OCI-LY7 (cell line): ENCODE measurements at regions not wholly inside any gene's neighbourhood (a gene's known extent, or its start where the extent isn't known, plus 50 kb on each side); places are given as distances from the start of the nearest gene placed in this dataset.
"Not testable (repeated sequence)": the region's sequence is repeated elsewhere in the genome, so short reads cannot be mapped to it uniquely, and the experiment has no call there.

Experiments
- EZH2phosphoT487 ChIP-seq: fragments of 200-600 bp; sonication (generic); IDR thresholded peaks from 2 replicates; pipeline ENCODE4 v1.6.1; 2018; ENCODE audit warnings: low read depth, borderline replicate concordance, mild to moderate bottlenecking, mixed run types, antibody characterized with exemption, low read length, moderate library complexity, mixed read lengths
- TF ChIP-seq, protein P1 (sequence below): fragments of 200-600 bp; sonication (generic); conservative IDR thresholded peaks from 2 replicates; pipeline ENCODE4 v1.5.1; 2014; ENCODE audit warnings: mild to moderate bottlenecking, antibody characterized with exemption, low read length, moderate library complexity, mixed read lengths

DNA sequence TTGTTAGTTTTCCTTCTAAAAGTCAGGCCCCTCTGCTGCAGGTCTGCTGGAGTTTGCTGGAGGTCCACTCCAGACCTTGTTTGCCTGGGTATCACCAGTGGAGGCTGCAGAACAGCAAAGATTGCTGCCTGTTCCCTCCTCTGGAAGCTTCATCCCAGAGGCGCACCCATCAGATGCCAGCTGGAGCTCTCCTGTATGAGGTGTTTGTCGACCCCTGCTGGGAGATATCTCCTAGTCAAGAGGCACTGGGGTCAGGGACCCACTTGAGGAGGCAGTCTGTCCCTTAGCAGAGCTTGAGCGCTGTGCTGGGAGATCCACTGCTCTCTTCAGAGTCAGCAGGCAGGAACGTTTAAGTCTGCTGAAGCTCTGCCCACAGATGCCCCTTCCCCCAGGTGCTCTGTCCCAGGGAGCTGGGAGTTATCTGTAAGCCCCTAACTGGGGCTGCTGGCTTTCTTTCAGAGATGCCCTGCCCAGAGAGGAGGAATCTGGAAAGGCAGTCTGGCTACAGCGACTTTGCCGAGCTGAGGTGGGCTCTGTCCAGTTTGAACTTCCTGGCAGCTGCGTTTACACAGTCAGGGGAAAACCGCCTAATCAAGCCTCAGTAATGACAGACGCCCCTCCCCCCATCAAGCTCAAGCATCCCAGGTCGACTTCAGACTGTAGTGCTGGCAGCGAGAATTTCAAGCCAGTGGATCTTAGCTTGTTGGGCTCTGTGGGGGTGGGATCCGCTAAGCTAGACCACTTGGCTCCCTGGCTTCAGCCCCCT lies 49.9 kb upstream of the PGBD5 start:
- TF ChIP-seq, protein P1, sequence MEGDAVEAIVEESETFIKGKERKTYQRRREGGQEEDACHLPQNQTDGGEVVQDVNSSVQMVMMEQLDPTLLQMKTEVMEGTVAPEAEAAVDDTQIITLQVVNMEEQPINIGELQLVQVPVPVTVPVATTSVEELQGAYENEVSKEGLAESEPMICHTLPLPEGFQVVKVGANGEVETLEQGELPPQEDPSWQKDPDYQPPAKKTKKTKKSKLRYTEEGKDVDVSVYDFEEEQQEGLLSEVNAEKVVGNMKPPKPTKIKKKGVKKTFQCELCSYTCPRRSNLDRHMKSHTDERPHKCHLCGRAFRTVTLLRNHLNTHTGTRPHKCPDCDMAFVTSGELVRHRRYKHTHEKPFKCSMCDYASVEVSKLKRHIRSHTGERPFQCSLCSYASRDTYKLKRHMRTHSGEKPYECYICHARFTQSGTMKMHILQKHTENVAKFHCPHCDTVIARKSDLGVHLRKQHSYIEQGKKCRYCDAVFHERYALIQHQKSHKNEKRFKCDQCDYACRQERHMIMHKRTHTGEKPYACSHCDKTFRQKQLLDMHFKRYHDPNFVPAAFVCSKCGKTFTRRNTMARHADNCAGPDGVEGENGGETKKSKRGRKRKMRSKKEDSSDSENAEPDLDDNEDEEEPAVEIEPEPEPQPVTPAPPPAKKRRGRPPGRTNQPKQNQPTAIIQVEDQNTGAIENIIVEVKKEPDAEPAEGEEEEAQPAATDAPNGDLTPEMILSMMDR: not testable (repeated sequence)
- TF ChIP-seq EZH2phosphoT487: not testable (repeated sequence)
